ENCODE measurements at regions not wholly inside any gene's neighbourhood (a gene's known extent, or its start where the extent isn't known, plus 50 kb on each side); places are given as distances from the start of the nearest gene placed in this dataset.

DNA sequence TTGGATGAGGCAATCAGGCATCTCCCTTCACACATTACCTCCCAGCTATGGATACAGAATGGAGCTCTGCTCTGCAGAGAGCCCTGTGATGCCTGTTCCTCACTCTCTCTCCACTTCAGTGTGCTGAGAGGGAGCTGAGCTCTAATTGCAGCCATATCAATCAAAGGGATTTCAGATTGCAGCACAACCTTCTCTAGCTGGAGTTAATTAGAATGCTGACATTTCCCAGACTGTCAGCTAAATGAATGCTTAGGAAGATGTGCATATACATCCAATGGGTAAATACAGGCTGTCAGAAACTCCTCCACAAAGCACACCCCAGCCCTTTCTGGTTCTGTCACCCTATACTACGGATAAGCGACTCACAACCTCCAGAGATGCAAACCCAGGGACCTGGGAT is 402.6 kb downstream of the EIPR1 start:
- Mint-ChIP-seq H3K27me3 (no peaks in the 10 kb centered on the region), H3K4me1 (no peaks in the 10 kb centered on the region), H3K9me3 (no peaks in the 10 kb centered on the region), H3K4me3 (no peak overlapping the region), H3K27ac (no peak overlapping the region), H3K36me3 (ENCODE audit: low read depth) (no peaks in the 10 kb centered on the region)
- POLR2A ChIA-PET, result no interaction called here
- DNase-seq, result no peak
- CTCF ChIA-PET, result no interaction called here

DNA sequence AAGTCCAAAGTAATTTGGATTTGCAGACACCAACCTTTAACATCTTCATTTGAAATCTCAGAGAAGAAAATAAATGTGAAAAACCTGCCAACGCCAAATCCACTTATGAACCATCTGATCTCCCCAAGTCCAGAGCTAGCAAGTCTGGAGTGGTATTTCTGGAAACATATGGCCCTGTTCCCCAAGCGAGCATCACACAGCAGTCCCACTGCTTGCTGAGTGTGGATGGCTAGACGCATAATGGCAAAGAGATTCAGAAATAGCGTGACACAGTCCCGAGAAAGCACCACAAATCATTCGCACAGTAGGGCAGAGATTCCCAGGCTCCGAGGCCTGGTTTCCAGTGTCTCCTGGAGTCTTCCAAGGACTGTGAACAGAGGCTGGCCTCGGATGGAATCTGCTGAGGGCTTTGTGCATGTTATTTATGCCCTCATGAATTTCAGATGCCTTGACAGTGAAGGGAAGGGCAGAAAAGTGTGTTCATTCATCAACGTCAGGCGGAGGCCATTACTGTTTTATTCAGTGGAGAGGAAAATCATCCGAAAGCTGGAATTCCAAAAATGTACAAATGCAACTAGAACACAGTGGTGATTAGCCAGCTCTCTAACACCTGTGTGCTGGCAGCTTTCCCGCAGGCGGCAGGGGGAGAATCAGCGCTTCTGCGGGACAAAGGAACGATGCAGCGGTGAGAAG is 417.0 kb downstream of the EIPR1 start:
- POLR2A ChIA-PET, result no interaction called here
- H3K4me3 Mint-ChIP-seq, result no peak overlapping the region
- no peaks in the 10 kb centered on the region for H3K4me1 Mint-ChIP-seq
- CTCF ChIA-PET, result no interaction called here
- H3K27ac Mint-ChIP-seq, result no peak overlapping the region
- no peaks in the 10 kb centered on the region for H3K36me3 Mint-ChIP-seq (ENCODE audit: low read depth)
- H3K27me3 Mint-ChIP-seq, result no peaks in the 10 kb centered on the region
- H3K9me3 Mint-ChIP-seq, result no peaks in the 10 kb centered on the region
- DNase-seq, result no peak

DNA sequence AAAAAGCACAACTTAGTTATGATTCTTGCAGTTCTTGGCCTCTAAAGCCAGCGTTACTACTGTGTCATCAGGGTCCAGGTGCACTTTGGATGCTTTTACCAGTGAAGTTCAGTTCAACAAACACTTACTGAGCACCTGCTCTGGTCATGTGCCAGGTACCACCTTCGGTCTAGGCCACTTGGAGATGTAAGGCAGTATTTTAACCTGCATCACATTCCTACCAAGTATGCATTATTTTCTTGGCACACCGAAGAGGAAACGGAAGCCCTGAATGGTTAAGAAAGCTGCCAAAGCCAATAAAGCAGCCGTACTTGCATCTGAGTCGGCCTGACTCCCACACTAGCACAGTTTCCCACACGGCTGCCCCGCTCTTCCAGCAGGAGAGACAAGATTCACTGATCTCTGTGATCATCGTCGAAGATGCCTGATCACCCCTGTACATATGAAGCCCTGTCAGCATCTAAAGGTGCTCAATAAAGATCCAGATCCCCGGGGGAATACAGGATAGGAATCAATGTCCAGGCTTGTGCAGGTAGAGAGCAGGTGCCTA is 427.1 kb downstream of the EIPR1 start:
- no peaks in the 10 kb centered on the region for H3K36me3 Mint-ChIP-seq (ENCODE audit: low read depth)
- DNase-seq, result no peak
- no peak overlapping the region for H3K27ac Mint-ChIP-seq
- ChIA-PET CTCF (no interaction called here), POLR2A (no interaction called here)
- H3K9me3 Mint-ChIP-seq, result no peaks in the 10 kb centered on the region
- H3K4me1 Mint-ChIP-seq, result no peaks in the 10 kb centered on the region
- no peaks in the 10 kb centered on the region for H3K27me3 Mint-ChIP-seq
- H3K4me3 Mint-ChIP-seq, result no peak overlapping the region

- Mint-ChIP-seq H3K27ac (no peak overlapping the region), H3K36me3 (ENCODE audit: low read depth) (no peaks in the 10 kb centered on the region), H3K27me3 (no peaks in the 10 kb centered on the region), H3K4me1 (no peaks in the 10 kb centered on the region), H3K4me3 (no peak overlapping the region), H3K9me3 (no peaks in the 10 kb centered on the region)
- POLR2A ChIA-PET, result no interaction called here
- no peak for DNase-seq
- CTCF ChIA-PET, result no interaction called here
These were observed 430.2 kb downstream of the EIPR1 start for GRCh38 chr2:2947406-2947805.

GRCh38 chr2:2942906-2943305 is 434.7 kb downstream of the EIPR1 start:
- H3K4me1 Mint-ChIP-seq, result no peaks in the 10 kb centered on the region
- CTCF ChIA-PET, result no interaction called here
- H3K36me3 Mint-ChIP-seq (ENCODE audit: low read depth), result no peaks in the 10 kb centered on the region
- DNase-seq, result no peak
- no peaks in the 10 kb centered on the region for H3K9me3 Mint-ChIP-seq
- POLR2A ChIA-PET, result no interaction called here
- no peak overlapping the region for H3K27ac Mint-ChIP-seq
- H3K27me3 Mint-ChIP-seq, result no peaks in the 10 kb centered on the region
- H3K4me3 Mint-ChIP-seq, result no peak overlapping the region

- POLR2A ChIA-PET, result no interaction called here
- H3K36me3 Mint-ChIP-seq (ENCODE audit: low read depth), result no peaks in the 10 kb centered on the region
- peaks cover 1% of the 10 kb centered on the region for H3K9me3 Mint-ChIP-seq
- CTCF ChIA-PET, result no interaction called here
- H3K4me3 Mint-ChIP-seq, result no peak overlapping the region
- no peak overlapping the region for H3K27ac Mint-ChIP-seq
- H3K4me1 Mint-ChIP-seq, result no peaks in the 10 kb centered on the region
- no peak for DNase-seq
- no peaks in the 10 kb centered on the region for H3K27me3 Mint-ChIP-seq
These were observed 435.4 kb downstream of the EIPR1 start for GRCh38 chr2:2942225-2942624.

- H3K27ac Mint-ChIP-seq, result no peak overlapping the region
- no peak overlapping the region for H3K4me3 Mint-ChIP-seq
- no peak for DNase-seq
- H3K36me3 Mint-ChIP-seq (ENCODE audit: low read depth), result no peaks in the 10 kb centered on the region
- POLR2A ChIA-PET, result no interaction called here
- CTCF ChIA-PET, result no interaction called here
- no peaks in the 10 kb centered on the region for H3K27me3 Mint-ChIP-seq
- H3K4me1 Mint-ChIP-seq, result no peaks in the 10 kb centered on the region
- peaks cover 6% of the 10 kb centered on the region for H3K9me3 Mint-ChIP-seq
These were observed 436.4 kb downstream of the EIPR1 start for GRCh38 chr2:2941205-2941604.

DNA sequence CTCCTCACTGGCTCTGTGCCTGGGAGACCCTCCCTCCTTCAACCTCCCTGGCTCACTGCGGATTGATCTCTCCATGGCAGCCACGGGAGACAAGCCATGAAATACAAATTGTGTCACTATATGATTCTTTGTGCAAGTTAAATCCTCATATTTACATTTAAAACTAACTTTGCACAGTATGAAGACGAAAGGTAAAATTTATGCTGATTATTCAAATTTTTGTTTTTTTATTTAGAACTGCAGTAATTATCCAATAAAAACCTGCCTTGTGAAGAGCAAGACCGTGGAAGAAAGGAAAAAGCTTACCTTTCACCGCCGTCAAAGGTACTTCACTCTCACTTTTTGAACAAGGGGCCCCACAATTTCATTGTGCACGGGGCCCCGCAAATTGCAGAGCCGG is 436.9 kb downstream of the EIPR1 start:
- Mint-ChIP-seq H3K27me3 (no peaks in the 10 kb centered on the region), H3K36me3 (ENCODE audit: low read depth) (no peaks in the 10 kb centered on the region), H3K4me3 (no peak overlapping the region), H3K4me1 (no peaks in the 10 kb centered on the region), H3K9me3 (peaks cover 6% of the 10 kb centered on the region), H3K27ac (no peak overlapping the region)
- POLR2A ChIA-PET, result no interaction called here
- no peak for DNase-seq
- CTCF ChIA-PET, result no interaction called here

- ChIA-PET CTCF (no interaction called here), POLR2A (no interaction called here)
- Mint-ChIP-seq H3K4me1 (no peaks in the 10 kb centered on the region), H3K36me3 (ENCODE audit: low read depth) (no peaks in the 10 kb centered on the region), H3K27me3 (no peaks in the 10 kb centered on the region), H3K9me3 (peaks cover 6% of the 10 kb centered on the region), H3K27ac (no peak overlapping the region), H3K4me3 (no peak overlapping the region)
- DNase-seq, result no peak
These were observed 437.6 kb downstream of the EIPR1 start for GRCh38 chr2:2940061-2940460.

- Mint-ChIP-seq H3K27me3 (no peaks in the 10 kb centered on the region), H3K9me3 (peaks cover 6% of the 10 kb centered on the region), H3K4me1 (no peaks in the 10 kb centered on the region), H3K4me3 (no peak overlapping the region), H3K27ac (no peak overlapping the region), H3K36me3 (ENCODE audit: low read depth) (no peaks in the 10 kb centered on the region)
- ChIA-PET POLR2A (no interaction called here), CTCF (no interaction called here)
- DNase-seq, result no peak
These were observed 438.4 kb downstream of the EIPR1 start for GRCh38 chr2:2939078-2939795.

DNA sequence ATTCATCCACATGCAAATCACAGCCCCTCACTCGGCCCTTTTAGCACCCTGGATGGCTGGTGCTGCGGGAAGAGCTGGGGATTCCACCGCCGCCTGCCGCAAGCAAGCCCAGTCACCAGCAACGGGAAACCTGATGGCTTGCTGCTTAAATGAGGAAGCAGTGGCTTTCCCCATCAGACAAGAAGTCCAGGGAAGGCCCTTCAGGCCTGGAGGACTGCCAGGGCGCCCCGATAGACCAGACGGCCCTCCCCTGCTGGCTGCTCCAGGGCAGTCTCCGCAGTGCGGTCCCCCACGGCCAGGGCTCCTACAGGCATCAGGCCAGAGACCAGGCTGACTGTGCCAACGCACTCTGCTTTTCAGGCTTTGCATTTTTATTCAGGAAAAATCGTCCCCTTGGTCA is 439.1 kb downstream of the EIPR1 start:
- H3K9me3 Mint-ChIP-seq, result peaks cover 6% of the 10 kb centered on the region
- ChIA-PET CTCF (no interaction called here), POLR2A (no interaction called here)
- H3K4me3 Mint-ChIP-seq, result no peak overlapping the region
- no peaks in the 10 kb centered on the region for H3K4me1 Mint-ChIP-seq
- H3K36me3 Mint-ChIP-seq (ENCODE audit: low read depth), result no peaks in the 10 kb centered on the region
- no peak for DNase-seq
- no peak overlapping the region for H3K27ac Mint-ChIP-seq
- no peaks in the 10 kb centered on the region for H3K27me3 Mint-ChIP-seq

DNA sequence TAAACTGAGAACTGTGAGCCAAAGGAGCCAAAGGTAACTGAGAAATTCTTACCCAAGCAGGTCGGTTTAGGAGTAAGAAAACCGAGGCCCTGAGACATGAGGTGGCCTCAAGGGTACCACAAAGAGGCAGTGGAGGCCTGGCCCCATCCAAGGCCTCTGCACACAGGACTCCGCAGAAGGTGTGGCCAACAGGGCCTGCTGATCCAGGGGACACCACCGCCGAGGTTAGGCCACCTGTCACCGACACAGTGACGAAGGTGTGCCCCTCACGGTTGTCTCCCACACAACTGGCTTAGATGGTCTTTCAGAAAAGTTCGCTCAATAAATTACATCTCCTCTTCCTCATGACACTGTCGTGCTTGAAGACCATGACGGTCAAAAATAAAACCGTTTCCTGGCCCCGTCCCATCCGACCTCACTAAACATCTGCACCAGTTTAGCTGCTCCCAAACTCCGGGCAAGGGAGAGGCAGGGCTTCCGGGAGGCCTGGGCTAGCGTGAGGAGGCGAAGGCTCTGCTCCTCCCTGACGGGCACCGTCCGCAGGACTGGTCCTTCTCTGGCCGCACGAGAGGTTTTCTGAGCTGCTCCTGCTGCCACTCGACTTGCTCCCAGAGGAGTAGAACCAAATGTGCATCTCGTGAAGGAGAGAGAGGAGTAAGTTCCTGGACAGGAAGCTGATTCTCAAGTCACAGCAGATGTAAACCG is 442.0 kb downstream of the EIPR1 start:
- H3K9me3 Mint-ChIP-seq, result peaks cover 6% of the 10 kb centered on the region
- no peaks in the 10 kb centered on the region for H3K36me3 Mint-ChIP-seq (ENCODE audit: low read depth)
- CTCF ChIA-PET, result no interaction called here
- POLR2A ChIA-PET, result no interaction called here
- no peaks in the 10 kb centered on the region for H3K4me1 Mint-ChIP-seq
- H3K4me3 Mint-ChIP-seq, result no peak overlapping the region
- no peaks in the 10 kb centered on the region for H3K27me3 Mint-ChIP-seq
- no peak overlapping the region for H3K27ac Mint-ChIP-seq
- DNase-seq, result no peak

- no peaks in the 10 kb centered on the region for H3K27me3 Mint-ChIP-seq
- no peak overlapping the region for H3K4me3 Mint-ChIP-seq
- H3K36me3 Mint-ChIP-seq (ENCODE audit: low read depth), result peaks cover 3% of the 10 kb centered on the region
- H3K9me3 Mint-ChIP-seq, result peaks cover 8% of the 10 kb centered on the region
- CTCF ChIA-PET, result no interaction called here
- H3K4me1 Mint-ChIP-seq, result no peaks in the 10 kb centered on the region
- H3K27ac Mint-ChIP-seq, result no peak overlapping the region
- no peak for DNase-seq
- POLR2A ChIA-PET, result no interaction called here
These were observed 444.2 kb downstream of the EIPR1 start for GRCh38 chr2:2933426-2933825.

Measured in activated CD4-positive, alpha-beta T cell treated with anti-CD3 and anti-CD28 coated beads, Interleukin-2, amount 10 ng/mL, durations not matched to agents 7 days and 5 days (primary cell).